Activated CD8-positive, alpha-beta T cell treated with anti-CD3 and anti-CD28 coated beads, Interleukin-2, amount 10 ng/mL, durations not matched to agents 7 days and 5 days (primary cell): ENCODE measurements at regions not wholly inside any gene's neighbourhood (a gene's known extent, or its start where the extent isn't known, plus 50 kb on each side); places are given as distances from the start of the nearest gene placed in this dataset.
A peak's percentile ranks its signal among the peaks of the same experiment; 100 is the strongest.

Experiments
- ATAC-seq: fragments of 150-1000 bp; cut with Tn5 transposase; one replicate; pipeline ENCODE4 v1.10.0; 2021; ENCODE audit warnings: moderate library complexity
- CTCF ChIA-PET: fragments of 350-600 bp; sonication (Branson Sonifier 250); formaldehyde crosslinking; loops from one replicate; lab custom pipeline; 2021; ENCODE audit warnings: antibody characterized with exemption; lab: Charles Lee
- POLR2A ChIA-PET: fragments of 350-600 bp; sonication (Branson Sonifier 250); formaldehyde crosslinking; loops from one replicate; lab custom pipeline; 2021; ENCODE audit warnings: antibody characterized with exemption; lab: Charles Lee
- DNase-seq: peaks from one replicate; pipeline ENCODE4 v3.0.0-alpha.2; 2020
- H3K27ac Mint-ChIP-seq: one replicate; pipeline ENCODE4 v1.8.0; 2021; ENCODE audit warnings: mild to moderate bottlenecking, mixed read lengths
- H3K27me3 Mint-ChIP-seq: one replicate; pipeline ENCODE4 v1.8.0; 2021; ENCODE audit warnings: low read depth, mixed read lengths
- H3K36me3 Mint-ChIP-seq: one replicate; pipeline ENCODE4 v1.8.0; 2021; ENCODE audit warnings: low read depth, mixed read lengths
- H3K4me1 Mint-ChIP-seq: one replicate; pipeline ENCODE4 v1.8.0; 2021; ENCODE audit warnings: low read depth, mixed read lengths
- H3K4me3 Mint-ChIP-seq: one replicate; pipeline ENCODE4 v1.8.0; 2021; ENCODE audit warnings: mild to moderate bottlenecking, mixed read lengths
- H3K9me3 Mint-ChIP-seq: one replicate; pipeline ENCODE4 v1.8.0; 2022; ENCODE audit warnings: mixed read lengths; ENCODE audit not compliant: insufficient read depth

GRCh38 chr12:61862986-61863385 lies 397.2 kb upstream of the USP15 start:
- no peaks in the 10 kb centered on the region for H3K9me3 Mint-ChIP-seq
- no peaks in the 10 kb centered on the region for H3K36me3 Mint-ChIP-seq
- H3K4me3 Mint-ChIP-seq = no peak overlapping the region
- no peak overlapping the region for H3K27ac Mint-ChIP-seq
- ATAC-seq (no peak), DNase-seq (no peak)
- H3K4me1 Mint-ChIP-seq = no peaks in the 10 kb centered on the region
- peaks cover 2% of the 10 kb centered on the region for H3K27me3 Mint-ChIP-seq
- CTCF ChIA-PET = interaction anchor here (0.6 kb wide), 1 partner anchor 393 kb away, joined by 3 read pairs; no protein-coding TSS in a partner anchor
- POLR2A ChIA-PET = no interaction called here

- H3K4me3 Mint-ChIP-seq = no peak overlapping the region
- no peaks in the 10 kb centered on the region for H3K36me3 Mint-ChIP-seq
- DNase-seq (no peak), ATAC-seq (no peak)
- H3K27me3 Mint-ChIP-seq = peaks cover 2% of the 10 kb centered on the region
- no peaks in the 10 kb centered on the region for H3K9me3 Mint-ChIP-seq
- ChIA-PET CTCF (interaction anchor here (0.6 kb wide), 1 partner anchor 393 kb away, joined by 3 read pairs; no protein-coding TSS in a partner anchor), POLR2A (no interaction called here)
- no peaks in the 10 kb centered on the region for H3K4me1 Mint-ChIP-seq
- no peak overlapping the region for H3K27ac Mint-ChIP-seq
Measured at GRCh38 chr12:61863811-61864210, 396.4 kb upstream of the USP15 start.

- Mint-ChIP-seq H3K4me3 (no peak overlapping the region), H3K36me3 (peaks cover 2% of the 10 kb centered on the region), H3K27ac (no peak overlapping the region), H3K9me3 (no peaks in the 10 kb centered on the region), H3K4me1 (no peaks in the 10 kb centered on the region), H3K27me3 (no peaks in the 10 kb centered on the region)
- ChIA-PET CTCF (no interaction called here), POLR2A (no interaction called here)
- DNase-seq (no peak), ATAC-seq (no peak)
Measured at GRCh38 chr12:61869796-61870195, 390.4 kb upstream of the USP15 start.

GRCh38 chr12:61870658-61871484 lies 389.3 kb upstream of the USP15 start:
- CTCF ChIA-PET = no interaction called here
- H3K27me3 Mint-ChIP-seq = no peaks in the 10 kb centered on the region
- DNase-seq = peak; percentile 54

GRCh38 chr12:61871485-61871810 lies 388.8 kb upstream of the USP15 start:
- no peaks in the 10 kb centered on the region for H3K4me1 Mint-ChIP-seq
- POLR2A ChIA-PET = no interaction called here
- no peak for ATAC-seq
- no peak overlapping the region for H3K4me3 Mint-ChIP-seq
- DNase-seq = no peak
- no peaks in the 10 kb centered on the region for H3K9me3 Mint-ChIP-seq
- CTCF ChIA-PET = no interaction called here
- no peak overlapping the region for H3K27ac Mint-ChIP-seq
- H3K27me3 Mint-ChIP-seq = no peaks in the 10 kb centered on the region
- H3K36me3 Mint-ChIP-seq = peaks cover 2% of the 10 kb centered on the region

More at GRCh38 chr12:61870658-61871484, 389.3 kb upstream of the USP15 start:
- peaks cover 2% of the 10 kb centered on the region for H3K36me3 Mint-ChIP-seq
- no peaks in the 10 kb centered on the region for H3K9me3 Mint-ChIP-seq
- POLR2A ChIA-PET = no interaction called here
- no peaks in the 10 kb centered on the region for H3K4me1 Mint-ChIP-seq
- H3K4me3 Mint-ChIP-seq = no peak overlapping the region
- peak; percentile 71 for ATAC-seq
- no peak overlapping the region for H3K27ac Mint-ChIP-seq

GRCh38 chr12:61879229-61879628 lies 381.0 kb upstream of the USP15 start:
- CTCF ChIA-PET = no interaction called here
- ATAC-seq = no peak

GRCh38 chr12:61880186-61880585 lies 380.0 kb upstream of the USP15 start:
- Mint-ChIP-seq H3K4me1 (no peaks in the 10 kb centered on the region), H3K4me3 (no peak overlapping the region), H3K27me3 (no peaks in the 10 kb centered on the region), H3K9me3 (no peaks in the 10 kb centered on the region), H3K27ac (no peak overlapping the region), H3K36me3 (no peaks in the 10 kb centered on the region)
- ChIA-PET POLR2A (no interaction called here), CTCF (no interaction called here)
- ATAC-seq (no peak), DNase-seq (no peak)

More at GRCh38 chr12:61879229-61879628, 381.0 kb upstream of the USP15 start:
- no peaks in the 10 kb centered on the region for H3K9me3 Mint-ChIP-seq
- H3K36me3 Mint-ChIP-seq = no peaks in the 10 kb centered on the region
- H3K27me3 Mint-ChIP-seq = no peaks in the 10 kb centered on the region
- no peaks in the 10 kb centered on the region for H3K4me1 Mint-ChIP-seq
- H3K4me3 Mint-ChIP-seq = no peak overlapping the region
- DNase-seq = no peak
- POLR2A ChIA-PET = no interaction called here
- no peak overlapping the region for H3K27ac Mint-ChIP-seq

- Mint-ChIP-seq H3K27me3 (no peaks in the 10 kb centered on the region), H3K9me3 (no peaks in the 10 kb centered on the region), H3K27ac (no peak overlapping the region), H3K4me1 (no peaks in the 10 kb centered on the region), H3K36me3 (no peaks in the 10 kb centered on the region), H3K4me3 (no peak overlapping the region)
- ATAC-seq = no peak
- no peak for DNase-seq
- POLR2A ChIA-PET = no interaction called here
- CTCF ChIA-PET = no interaction called here
Measured at GRCh38 chr12:61891632-61892031, 368.6 kb upstream of the USP15 start.

- H3K4me1 Mint-ChIP-seq = no peaks in the 10 kb centered on the region
- ChIA-PET POLR2A (no interaction called here), CTCF (no interaction called here)
- no peak overlapping the region for H3K4me3 Mint-ChIP-seq
- no peak for DNase-seq
- H3K27ac Mint-ChIP-seq = no peak overlapping the region
- H3K36me3 Mint-ChIP-seq = no peaks in the 10 kb centered on the region
- no peaks in the 10 kb centered on the region for H3K27me3 Mint-ChIP-seq
- peaks cover 5% of the 10 kb centered on the region for H3K9me3 Mint-ChIP-seq
- ATAC-seq = no peak
Measured at GRCh38 chr12:61894168-61894567, 366.0 kb upstream of the USP15 start.

- H3K36me3 Mint-ChIP-seq = no peaks in the 10 kb centered on the region
Measured at GRCh38 chr12:61896436-61896835, 363.8 kb upstream of the USP15 start.

GRCh38 chr12:61902403-61902802 lies 357.8 kb upstream of the USP15 start:
- H3K4me1 Mint-ChIP-seq = no peaks in the 10 kb centered on the region
- H3K27me3 Mint-ChIP-seq = no peaks in the 10 kb centered on the region
- ATAC-seq (no peak), DNase-seq (no peak)
- ChIA-PET CTCF (no interaction called here), POLR2A (no interaction called here)
- no peak overlapping the region for H3K4me3 Mint-ChIP-seq
- no peaks in the 10 kb centered on the region for H3K36me3 Mint-ChIP-seq
- no peak overlapping the region for H3K27ac Mint-ChIP-seq
- H3K9me3 Mint-ChIP-seq = peaks cover 6% of the 10 kb centered on the region

More at GRCh38 chr12:61896436-61896835, 363.8 kb upstream of the USP15 start:
- Mint-ChIP-seq H3K9me3 (peaks cover 6% of the 10 kb centered on the region), H3K27me3 (no peaks in the 10 kb centered on the region), H3K4me3 (no peak overlapping the region), H3K27ac (no peak overlapping the region), H3K4me1 (no peaks in the 10 kb centered on the region)
- CTCF ChIA-PET = no interaction called here
- ATAC-seq (no peak), DNase-seq (no peak)
- POLR2A ChIA-PET = no interaction called here

GRCh38 chr12:61911113-61911512 lies 349.1 kb upstream of the USP15 start:
- ChIA-PET POLR2A (no interaction called here), CTCF (no interaction called here)
- Mint-ChIP-seq H3K27me3 (no peaks in the 10 kb centered on the region), H3K4me3 (no peak overlapping the region), H3K4me1 (no peaks in the 10 kb centered on the region), H3K9me3 (no peaks in the 10 kb centered on the region), H3K27ac (no peak overlapping the region), H3K36me3 (no peaks in the 10 kb centered on the region)
- ATAC-seq (no peak), DNase-seq (no peak)
